GM19463 (cell line): ENCODE measurements at regions not wholly inside any gene's neighbourhood (a gene's known extent, or its start where the extent isn't known, plus 50 kb on each side); places are given as distances from the start of the nearest gene placed in this dataset.
"Not testable (repeated sequence)": the region's sequence is repeated elsewhere in the genome, so short reads cannot be mapped to it uniquely, and the experiment has no call there.

Experiments used
- ATAC-seq: cut with Tn5 transposase; IDR thresholded peaks from one replicate; pipeline ENCODE4 v1.9.1; 2021; ENCODE audit warnings: mild to moderate bottlenecking, moderate library complexity; ENCODE audit not compliant: unreplicated experiment

DNA sequence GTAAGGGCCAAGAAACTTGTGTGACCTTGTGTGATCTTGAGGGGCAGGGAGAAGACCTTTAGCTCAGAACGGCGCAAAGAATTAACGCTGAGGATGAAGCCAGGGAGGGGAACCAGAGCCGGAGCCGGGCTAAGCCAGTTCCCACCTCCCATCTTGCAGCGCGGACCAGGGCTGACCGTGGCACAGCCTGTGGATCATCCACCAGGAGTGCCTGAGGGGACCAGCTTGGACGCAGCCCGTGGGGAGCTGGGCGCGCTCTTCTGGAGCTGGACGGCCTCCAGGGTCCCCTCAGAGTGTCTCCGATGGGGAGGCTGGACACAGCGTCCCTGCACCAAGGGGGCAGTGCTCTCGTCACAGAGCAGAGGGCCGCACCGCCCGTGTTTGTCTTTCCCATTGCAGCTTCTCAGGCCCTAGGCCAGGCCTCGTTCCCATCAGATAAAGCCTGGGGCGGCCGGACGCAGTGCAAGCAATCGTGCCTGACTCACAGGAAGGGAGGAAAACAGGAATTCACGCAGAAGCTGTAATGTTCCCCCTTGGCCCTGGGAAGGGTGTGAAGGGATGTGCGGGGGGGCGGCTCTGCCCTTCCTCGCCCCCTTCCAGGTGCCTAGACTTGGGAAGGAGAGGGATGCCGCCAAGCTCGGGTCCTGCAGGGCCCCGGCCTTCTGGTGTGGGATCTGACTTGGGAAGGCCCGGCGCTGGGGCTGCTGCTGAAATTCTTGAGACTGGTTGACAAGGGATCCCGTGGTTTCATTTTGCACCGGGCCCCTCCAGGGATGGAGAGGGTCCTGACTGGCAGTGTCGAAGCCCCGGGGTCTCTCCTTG, 144.9 kb downstream of the NPIPB11 start:
- ATAC-seq: not testable (repeated sequence)

DNA sequence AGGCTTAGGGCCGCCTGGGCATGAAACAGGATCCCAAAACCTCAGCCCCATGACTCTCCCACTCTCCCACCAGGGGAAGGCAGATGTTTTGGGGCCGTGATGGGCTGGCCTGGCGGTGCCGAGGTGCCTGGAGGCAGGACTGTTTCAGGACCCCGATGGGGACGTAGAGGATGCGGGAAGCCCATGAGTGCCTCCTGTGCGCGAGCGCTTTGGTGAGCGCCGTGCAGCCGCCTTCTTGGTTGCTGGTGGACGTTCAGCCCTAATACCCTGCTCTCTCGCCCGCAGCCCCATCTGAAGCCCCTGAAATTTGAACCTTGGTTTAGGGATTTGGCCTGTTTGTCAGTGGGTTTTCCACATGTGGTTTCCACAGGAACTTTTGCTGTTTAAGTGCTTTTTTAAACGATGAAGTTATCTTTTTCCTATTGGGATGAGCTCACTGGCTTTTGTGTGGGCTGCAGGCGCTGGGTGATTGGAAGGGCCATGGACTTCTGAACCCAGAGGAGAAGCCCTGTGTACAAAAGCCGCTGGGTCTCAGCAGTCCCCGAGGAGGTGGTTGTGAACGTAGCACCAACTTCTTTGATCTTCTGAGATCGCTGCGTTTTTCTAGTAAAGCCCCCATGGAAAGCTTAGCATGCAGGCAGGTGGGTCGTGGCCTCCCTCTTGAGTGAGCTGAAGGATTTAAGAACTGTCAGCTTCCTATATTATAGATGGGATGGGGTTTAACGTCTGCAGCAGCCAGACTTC, 145.7 kb downstream of the NPIPB11 start:
- not testable (repeated sequence) for ATAC-seq

DNA sequence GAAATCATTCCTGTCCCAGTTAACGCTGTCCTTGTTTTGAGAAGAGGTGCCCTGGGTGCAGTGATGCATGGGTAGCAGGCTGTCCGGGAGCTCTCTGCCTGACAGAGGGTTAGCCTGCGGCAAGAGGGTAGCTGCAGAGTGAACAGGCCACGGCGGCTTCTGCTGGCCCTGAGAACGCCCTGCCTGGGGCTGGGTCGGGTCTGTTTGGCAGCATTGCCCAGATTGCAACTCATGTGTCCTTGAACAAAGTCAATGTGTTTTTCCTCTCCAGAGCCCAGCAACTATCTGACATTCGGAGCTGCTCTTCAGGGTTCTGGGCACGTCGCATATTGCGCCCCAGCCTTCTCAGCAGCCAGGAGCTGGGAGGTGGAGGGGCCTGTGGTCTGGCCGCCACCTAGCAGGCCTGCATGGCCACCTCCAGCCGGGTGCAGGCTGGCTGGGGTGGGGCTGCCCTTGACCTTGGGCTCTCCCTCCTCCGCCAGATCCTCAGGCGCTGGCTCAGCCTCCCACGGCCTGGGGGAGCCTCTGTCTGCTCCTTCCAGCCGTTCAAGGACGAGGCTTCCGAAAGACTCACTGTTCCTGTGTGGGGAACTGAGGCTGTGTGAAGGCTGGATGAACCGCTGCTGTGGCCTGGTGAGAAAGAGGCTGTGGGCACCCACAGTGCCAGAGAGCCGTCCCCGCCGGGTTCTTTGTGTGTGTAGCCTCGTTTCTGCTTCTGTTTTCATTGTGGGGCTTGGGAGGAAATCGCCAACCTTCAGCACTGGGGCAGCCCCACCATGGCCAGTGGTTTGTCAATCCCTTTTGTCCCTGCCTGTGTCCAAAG, 146.7 kb downstream of the NPIPB11 start:
- ATAC-seq: not testable (repeated sequence)

DNA sequence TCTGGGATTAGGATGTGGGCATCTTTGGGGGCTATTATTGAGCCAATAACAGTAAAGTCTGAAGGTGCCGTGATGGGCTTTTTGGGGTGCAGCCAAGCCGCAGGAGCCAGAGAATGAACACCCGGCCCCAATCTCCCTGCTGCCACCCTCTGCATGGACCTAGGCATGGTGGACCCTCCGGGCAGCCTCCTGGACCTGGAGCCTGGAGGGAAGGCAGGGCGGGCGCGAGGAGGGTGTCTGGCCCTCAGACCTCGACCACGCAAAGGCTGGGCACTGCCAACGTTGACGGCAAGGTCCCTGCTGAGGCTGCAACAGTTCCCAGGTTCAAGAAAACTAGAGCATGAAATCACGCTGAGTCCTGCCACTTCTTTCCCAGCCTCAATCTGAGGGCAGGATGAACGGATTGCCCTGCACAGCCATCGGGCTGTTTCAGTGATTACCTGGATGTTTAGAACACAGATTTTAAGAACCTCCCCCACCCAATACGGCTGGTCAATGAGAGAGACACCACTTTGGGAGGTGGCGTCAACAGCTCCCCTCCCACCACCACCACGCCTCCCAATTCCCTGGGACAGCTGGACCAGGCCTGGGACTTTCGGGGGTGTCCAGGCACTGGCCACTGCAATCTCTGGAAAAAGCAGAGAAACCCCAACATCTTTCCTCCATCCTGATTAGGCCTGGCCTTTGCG, 147.4 kb downstream of the NPIPB11 start:
- not testable (repeated sequence) for ATAC-seq

DNA sequence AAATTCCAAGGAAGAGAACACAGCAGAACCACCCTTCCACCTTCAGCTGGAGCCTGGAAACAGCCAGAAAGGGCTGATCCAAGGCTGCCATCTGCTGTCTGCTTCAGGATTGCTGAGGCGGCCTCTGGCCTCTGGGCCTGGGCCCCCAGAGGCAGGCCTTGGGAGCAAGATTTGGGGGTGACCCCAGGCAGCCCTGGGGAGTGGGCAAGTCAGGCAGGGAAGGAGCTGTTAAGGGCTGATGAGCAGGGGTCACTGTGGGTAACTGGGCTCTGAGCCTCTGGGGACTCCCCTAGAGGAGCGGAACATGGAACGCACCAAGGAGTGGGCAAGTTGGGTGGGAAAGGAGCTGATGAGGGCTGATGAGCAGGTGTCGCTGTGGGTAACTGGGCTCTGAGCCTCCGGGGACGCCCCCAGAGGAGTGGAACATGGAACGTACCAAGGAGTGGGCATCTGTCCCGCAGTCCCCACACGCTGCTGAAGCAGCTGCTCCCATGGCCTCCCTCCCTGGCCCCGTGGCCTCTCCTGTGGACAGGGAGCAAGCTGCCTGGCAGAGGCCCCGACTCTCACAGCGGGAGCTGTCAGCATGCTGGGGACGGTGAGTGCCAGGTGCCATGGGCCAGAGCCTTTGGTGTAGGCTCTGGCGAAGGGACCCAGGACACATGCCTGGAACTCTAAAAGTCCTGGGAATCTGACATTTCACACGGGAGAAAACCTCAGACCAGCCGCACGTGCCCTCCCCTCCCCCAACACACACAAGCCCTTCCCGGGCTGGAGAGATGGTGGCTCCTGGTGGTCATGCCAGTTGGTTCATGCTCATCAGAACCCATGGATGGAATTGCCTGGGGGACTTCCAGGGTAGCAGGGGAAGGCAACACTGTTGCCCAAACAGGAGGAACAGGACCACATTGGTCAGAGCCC, 148.8 kb downstream of the NPIPB11 start:
- ATAC-seq: not testable (repeated sequence)

DNA sequence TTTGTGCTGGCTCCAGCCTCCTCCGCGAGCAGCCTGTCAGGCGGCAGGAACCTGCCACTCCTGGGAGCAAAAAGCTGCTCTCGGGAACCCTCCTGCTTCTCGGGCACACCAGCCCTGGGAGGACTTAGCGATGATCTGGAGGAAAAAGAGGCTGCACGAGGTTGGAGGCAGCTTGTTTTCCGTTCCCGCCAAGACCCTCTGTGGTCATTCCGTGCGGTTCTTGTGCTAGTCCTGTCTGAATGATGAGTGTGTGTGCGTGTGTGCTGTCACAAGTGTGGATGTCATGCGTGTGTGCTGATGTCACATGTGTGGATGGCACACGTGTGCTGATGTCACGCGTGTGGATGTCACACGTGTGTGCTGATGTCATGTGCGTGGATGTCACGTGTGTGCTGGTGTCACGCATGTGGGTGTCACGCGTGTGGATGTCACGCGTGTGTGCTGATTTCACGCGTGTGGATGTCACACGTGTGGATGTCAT, 150.0 kb downstream of the NPIPB11 start:
- ATAC-seq: no peak

DNA sequence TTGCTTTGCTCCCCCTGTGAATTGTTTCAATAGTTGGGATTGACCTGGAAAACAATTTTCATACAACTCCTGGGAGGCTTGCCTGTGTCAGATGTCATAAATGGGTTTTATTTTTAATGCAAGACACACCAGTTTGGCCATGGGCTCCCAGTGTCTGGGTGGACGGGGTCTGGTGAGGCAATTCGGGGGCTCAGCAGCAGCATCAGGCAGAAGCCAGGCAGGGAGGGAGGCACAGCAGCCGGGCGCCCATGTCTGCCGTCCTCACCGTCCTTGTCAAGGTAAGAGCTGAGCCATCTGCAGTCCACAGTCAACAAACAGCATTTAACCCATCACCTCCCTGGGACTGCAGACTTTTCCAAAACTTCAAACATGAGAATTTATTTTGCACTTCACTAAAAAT, 150.6 kb downstream of the NPIPB11 start:
- ATAC-seq: not testable (repeated sequence)

DNA sequence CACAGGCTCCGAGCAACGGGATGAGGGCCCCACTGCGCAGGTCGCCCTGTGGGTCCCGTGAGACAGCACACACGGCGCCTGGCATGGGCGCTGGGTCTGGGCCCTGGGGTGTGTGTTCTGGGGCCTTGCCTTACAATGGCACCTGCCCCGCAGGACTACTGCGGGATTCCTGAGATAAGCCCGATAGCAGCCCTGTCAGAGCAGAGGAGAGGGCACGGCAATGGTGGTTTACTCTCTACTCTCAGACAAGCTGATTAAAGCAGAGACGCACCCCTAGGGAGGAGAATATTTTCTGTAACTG, 151.1 kb downstream of the NPIPB11 start:
- ATAC-seq: not testable (repeated sequence)

DNA sequence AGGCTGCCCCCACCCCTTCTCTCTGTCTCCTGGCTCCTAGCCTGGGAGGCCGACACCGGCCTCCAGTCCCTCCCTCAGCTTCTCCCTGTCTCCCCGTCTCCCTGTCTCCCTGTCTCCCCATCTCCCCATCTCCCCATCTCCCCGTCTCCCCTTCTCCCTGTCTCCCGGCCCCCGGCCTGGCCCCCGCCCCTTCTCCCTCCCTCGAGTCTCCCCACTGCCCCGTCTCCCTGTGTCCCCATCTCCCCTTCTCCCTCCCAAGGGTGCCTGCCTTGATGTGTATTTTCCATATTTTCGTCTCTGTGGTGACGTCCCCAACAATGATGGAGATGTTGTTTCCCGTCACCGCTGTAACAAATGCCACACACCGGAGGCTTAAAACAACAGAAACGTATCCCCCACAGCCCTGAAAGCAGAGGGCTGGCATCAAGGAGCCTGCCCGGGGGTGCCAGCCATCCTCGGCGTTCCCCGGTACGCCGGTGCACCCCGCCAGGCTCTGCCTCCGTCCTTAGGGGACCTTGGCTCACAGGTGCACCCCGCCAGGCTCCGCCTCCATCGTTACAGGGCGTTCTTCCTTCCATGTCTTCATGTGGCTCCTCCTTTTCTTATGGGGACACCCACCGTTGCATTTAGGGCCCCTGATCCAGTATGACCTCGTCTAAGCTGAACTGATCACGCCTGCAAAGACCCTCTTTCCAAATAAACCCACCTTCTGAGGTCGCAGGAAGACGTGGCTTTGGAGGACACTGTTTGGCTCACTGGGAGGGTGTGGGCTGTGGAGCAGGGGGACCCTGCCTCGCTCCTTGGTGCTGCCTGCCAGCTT, 151.6 kb downstream of the NPIPB11 start:
- ATAC-seq: no peak

DNA sequence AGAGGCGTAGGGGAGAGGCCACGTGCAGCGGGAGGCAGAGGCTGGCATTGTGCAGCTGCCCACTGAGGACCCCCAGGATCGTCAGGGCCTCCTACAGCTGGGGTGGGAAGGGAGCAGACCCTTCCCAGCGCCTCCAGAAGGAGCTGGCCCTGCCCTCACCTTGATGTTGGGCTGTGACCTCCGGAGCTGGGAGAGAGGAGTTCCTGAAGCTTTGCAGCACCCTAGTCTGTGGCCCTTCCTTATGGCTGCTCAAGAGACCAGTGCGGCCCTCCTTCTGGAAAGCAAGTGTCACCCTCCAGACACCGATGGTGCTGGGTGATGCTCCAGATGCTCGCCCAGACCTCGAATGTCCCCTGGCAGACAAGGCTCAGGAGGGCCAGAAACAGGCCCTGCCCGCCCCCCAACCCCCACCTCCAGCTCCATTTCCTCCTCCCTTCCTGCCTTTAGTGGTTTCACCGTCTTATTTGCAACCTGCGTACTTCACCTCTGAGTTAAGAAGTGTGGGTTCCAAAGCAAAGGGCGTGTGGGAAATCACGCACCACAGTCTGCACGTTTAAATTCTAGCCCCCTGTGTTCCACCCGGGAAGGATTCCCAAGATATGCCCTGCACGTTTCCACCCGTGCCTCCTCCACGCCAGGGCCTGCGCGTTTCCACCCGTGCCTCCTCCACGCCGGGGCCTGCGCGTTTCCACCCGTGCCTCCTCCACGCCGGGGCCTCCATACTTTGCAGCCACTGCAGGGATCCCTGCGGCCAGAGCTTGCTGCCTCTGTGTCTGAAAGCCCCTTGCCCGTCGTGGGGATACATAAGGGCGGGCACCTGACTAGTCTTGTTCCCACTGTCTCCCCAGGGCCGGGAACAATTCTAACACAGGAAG, 152.6 kb downstream of the NPIPB11 start:
- not testable (repeated sequence) for ATAC-seq

DNA sequence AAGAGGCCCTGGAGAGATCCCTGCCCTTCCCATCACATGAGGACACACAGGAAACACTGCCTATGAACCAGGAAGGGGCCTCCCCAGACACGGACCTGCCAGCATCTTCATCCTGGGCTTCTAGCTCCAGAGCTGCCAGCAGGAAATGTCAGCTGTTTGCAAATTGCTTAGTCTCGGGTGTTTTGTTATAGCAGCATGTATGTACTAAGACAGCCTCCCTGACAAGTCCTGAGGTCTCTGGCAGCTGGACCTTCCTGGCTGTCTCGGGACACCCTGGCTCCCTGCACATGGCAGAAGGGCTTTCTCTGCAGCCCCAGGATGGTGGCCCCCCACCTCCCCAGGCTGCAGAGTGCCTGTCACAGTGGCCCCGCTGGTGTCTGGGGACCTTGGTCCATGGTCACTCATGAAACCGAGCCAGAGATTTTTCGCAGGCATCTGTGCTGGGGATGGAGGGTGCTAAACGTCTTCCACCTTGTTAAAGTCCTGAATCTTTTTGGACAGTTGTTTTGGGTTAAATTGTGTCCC, 153.4 kb downstream of the NPIPB11 start:
- ATAC-seq: not testable (repeated sequence)

DNA sequence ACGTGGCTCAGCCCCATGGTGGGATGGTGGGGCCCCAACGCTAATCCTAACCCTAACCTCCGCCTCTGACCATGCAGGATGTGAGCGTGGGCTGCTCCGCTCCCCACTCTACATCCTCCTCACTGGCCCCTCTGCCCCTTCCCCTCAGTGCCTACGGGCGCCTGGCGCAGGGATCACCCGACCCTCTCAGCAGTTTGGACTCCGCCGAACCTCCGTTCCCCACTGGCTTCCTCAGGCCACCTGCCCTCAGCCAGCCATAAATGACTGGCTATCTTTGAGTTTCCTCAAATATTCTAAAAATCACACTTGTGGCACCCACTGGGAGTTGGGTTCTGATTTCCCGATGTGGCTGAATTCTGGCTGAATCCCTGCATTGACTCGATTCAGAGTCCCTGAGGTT, 154.2 kb downstream of the NPIPB11 start:
- ATAC-seq: not testable (repeated sequence)

DNA sequence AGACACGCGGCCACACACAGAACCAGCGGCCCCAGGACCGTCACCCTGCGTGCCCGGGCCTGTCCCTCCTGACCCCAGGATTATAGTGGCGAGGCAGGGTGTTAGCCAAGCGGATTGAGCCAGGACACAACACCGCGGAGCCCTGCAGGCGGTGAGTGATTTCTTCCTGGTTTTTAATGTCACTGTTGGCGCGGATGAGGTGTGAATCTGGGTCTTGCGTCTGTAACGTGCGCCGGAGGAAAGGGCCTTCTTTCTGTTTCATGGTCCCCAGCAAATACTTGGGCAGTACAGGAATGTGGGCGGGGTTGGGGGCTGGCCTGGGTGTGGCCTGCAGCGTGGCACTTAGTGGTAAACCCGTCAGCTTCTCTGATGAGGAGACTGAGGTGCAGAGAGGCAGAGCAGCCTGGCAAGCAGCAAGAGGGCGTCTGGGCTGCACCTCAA, 154.9 kb downstream of the NPIPB11 start:
- not testable (repeated sequence) for ATAC-seq

DNA sequence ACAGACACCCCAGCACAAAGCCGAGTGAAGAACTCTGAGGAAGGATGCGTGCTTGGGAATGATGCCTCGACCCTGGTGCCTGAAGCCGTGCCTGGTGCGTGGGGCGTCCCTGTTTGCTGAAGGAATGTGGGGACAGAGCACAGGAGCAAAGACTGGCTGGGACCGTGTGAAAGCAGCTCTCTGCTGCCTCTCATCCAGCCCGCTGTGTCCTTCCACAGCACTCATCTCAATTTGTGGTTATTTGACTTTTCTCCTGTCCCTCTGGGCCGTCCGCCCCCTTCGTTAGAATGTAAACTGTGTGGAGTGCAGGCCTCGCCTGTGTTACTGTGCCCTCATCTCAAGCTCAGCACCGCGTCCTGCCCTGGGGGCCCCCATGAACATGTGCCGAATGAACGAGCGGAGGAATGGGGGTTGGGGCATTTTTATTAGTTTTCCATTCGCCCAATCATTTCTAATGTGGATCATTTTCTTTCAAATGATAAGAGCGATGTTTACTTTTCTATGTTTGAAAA, 155.5 kb downstream of the NPIPB11 start:
- not testable (repeated sequence) for ATAC-seq

DNA sequence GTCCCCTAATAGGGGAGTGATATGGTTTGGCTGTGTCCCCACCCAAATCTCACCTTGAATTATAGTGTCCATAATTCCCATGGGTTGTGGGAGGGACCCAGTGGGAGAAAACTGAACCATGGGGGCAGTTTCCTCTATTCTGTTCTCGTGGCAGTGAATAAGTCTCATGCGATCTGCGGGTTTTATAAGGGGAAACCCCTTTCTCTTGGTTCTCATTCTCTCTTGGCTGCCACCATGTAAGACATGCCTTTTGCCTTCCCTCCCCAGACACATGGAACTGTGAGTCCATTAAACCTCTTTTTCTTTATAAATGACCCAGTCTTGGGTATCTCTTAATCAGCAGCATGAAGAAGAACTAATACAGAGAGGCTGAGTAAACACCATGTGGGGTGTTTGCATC, 156.0 kb downstream of the NPIPB11 start:
- ATAC-seq: not testable (repeated sequence)

DNA sequence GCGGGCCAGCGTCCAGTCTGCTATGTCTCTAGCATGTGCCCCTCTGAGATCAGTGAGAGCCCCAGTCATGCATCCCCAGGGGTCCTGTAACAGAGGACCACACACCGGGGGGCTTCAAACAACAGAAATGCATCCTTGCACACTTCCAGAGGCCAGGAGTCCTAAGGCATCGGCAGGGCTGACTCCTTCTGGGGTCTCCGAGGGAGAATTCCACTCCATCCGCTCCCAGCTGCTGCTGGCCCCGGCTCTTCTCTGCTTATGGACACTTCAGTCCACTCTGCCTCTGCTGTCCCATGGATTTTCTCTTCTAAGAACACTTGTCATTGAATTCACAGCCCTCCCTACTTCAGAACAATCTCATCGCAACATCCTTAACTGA, 157.6 kb downstream of the NPIPB11 start:
- ATAC-seq: not testable (repeated sequence)

DNA sequence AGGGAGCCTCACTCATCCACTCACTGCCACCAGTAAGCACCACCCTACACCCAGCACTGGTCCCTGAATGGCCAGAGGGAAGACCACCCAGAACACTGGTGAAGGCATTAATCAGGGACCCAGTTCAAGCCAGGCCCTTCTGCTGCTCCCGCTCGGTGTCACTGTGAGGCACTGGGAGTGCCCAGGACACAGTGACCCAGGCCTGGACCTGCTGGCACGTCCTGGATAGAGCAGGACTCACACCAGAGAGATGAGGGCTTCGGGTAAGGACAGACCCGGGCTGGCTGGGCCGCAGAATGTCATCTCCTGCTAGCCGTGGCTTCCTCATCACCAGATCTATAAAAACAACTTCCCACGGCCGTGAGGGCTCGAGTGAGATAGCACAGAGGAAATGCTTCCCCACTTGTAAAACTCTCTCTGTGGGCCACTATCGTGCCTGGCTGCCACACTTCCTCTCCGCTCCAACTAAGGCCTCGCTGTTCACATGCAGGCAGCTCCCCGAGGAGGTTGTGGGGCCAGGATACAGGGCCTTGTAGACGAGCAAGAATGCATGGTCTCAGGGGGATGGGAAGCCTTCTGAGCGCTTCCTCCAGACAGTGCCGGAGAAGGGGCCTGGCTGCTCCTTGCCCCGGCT, 158.1 kb downstream of the NPIPB11 start:
- ATAC-seq: not testable (repeated sequence)
